Epithelial cell of esophagus (primary cell): ENCODE measurements at regions not wholly inside any gene's neighbourhood (a gene's known extent, or its start where the extent isn't known, plus 50 kb on each side); places are given as distances from the start of the nearest gene placed in this dataset.
"Not testable (repeated sequence)": the region's sequence is repeated elsewhere in the genome, so short reads cannot be mapped to it uniquely, and the experiment has no call there.

Experiments
- DNase-seq: peaks from one replicate; pipeline ENCODE4 v3.0.0; 2010; ENCODE audit warnings: low read depth
- H3K4me3 ChIP-seq: 2 replicates; pipeline ENCODE4 v1.5.1; 2011; ENCODE audit warnings: mild to moderate bottlenecking, low read length, control low read depth
- CTCF ChIP-seq: IDR thresholded peaks from 2 replicates; pipeline ENCODE4 v1.5.1; 2011; ENCODE audit warnings: low read depth, mild to moderate bottlenecking, low read length, control low read depth, inconsistent platforms; ENCODE audit not compliant: insufficient read depth; ENCODE audit errors: missing control alignments

GRCh38 chr10:78417425-78418370 is 384.0 kb downstream of the RPS24 start:
- no peak overlapping the region for H3K4me3 ChIP-seq
- DNase-seq = no peak
- TF ChIP-seq CTCF = no peak

DNA sequence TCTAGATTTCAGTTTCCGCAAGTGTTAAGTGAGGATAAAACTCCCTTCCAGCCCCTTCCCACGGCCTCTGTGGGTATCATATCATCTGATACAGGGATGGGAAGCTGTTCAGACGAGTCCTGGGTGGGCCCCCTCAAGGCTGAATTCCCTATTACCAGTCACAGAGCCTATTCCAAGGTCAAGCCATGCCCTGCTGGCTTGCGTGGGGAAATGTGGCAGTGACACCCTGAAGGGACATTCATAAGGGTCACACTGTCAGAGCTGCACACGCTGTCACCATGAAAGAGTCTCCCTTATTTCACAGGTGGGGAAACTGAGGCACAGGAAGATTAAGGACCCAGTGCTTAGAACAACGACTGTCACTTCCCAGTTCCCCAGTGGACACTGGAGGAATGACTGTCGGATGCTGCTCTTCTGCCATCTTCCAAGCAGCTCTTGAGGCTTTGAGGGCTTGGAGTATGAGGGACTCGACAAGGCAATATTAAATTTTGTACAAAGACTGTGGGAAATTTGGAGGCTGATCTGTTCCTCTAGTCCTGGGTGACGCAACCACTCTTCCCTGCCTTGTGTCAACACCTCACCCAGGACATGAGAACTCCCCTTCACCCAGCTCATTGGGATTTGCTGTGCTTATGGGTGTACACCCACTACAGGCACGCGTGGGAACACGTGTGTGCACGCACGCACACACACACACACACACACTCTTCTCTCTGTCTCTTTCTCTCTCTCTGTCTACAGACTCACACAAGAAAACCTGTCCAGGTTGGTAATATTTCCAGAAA is 386.0 kb downstream of the RPS24 start:
- DNase-seq = no peak
- no peak for TF ChIP-seq CTCF
- no peak overlapping the region for H3K4me3 ChIP-seq

- DNase-seq = no peak
Measured at GRCh38 chr10:78420946-78421735, 387.5 kb downstream of the RPS24 start.

DNA sequence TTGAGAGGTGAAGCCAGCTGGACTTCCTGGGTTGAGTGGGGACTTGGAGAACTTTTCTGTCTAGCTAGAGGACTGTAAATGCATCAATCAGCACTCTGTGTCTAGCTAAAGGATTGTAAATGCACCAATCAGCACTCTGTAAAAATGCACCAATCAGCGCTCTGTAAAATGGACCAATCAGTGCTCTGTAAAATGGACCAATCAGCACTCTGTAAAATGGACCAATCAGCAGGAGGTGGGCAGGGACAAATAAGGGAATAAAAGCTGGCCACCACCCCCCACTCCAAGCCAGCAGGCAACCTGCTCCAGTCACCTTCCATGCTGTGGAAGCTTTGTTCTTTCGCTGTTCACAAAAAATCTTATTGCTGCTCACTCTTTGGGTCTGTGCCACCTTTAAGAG is 390.4 kb downstream of the RPS24 start:
- not testable (repeated sequence) for DNase-seq, H3K4me3 ChIP-seq

More at GRCh38 chr10:78420946-78421735, 387.5 kb downstream of the RPS24 start:
- no peak for TF ChIP-seq CTCF
- H3K4me3 ChIP-seq = no peak overlapping the region

GRCh38 chr10:78424723-78425122 is 391.1 kb downstream of the RPS24 start:
- no peak overlapping the region for H3K4me3 ChIP-seq
- DNase-seq = no peak
- peak; percentile 24 for TF ChIP-seq CTCF

DNA sequence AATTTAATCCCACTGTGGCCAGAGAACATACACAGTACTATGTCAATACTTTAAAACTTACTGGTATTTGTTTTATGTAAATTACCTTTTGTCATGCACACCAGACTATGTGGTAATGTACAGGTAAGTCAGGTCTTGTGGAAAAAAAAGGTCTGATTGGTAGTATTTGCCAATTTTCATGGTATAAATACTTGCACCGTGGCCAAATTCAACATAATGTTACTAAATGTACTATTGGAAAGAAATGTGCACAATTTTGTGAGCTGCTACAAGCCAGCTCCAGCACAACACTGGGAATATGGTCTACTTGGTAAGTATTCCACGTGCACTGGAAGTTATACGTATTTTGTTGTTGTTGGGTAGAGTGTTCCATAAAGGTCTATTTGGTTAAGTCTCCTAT is 392.5 kb downstream of the RPS24 start:
- H3K4me3 ChIP-seq = no peak overlapping the region
- TF ChIP-seq CTCF = no peak
- DNase-seq = no peak
